ENCODE measurements at regions not wholly inside any gene's neighbourhood (a gene's known extent, or its start where the extent isn't known, plus 50 kb on each side); places are given as distances from the start of the nearest gene placed in this dataset.

DNA sequence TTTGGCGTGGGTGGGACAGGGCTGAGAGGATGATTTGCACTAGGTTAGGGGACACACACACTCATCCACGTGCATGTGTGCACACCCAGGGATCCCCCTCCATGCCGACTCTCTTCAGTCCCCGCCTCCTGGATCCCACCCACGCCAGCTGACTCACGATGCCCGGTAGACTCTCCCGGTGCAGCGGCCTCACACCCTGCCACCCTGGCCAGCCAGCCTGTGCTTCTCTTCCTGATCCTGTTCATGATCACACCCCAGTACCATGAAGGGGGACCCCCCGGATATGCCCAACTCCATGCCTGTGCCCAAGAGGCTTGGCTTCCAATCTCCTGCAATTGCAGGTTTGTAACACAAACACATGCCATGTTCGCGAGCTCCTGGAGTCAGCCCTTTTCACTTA lies 157.8 kb upstream of the HDAC4 start:
- TF ChIP-seq ADNP (tag; IDR thresholded peaks at IDR 0.05) (no peak), ZNF253 (CRISPR knock-in tag; conservative IDR thresholded peaks at IDR 0.05) (no peak), DMBX1 (CRISPR knock-in tag; IDR thresholded peaks at IDR 0.05; ENCODE audit: borderline replicate concordance) (no peak), ZNF174 (CRISPR knock-in tag; IDR thresholded peaks at IDR 0.05) (no peak), ARID2 (IDR thresholded peaks at IDR 0.05) (no peak), EZH2 (IDR thresholded peaks at IDR 0.05; ENCODE audit: borderline replicate concordance, low read depth, low read length) (no peak), ESRRA (IDR thresholded peaks at IDR 0.05; ENCODE audit: borderline replicate concordance, low read depth) (no peak)
- TF ChIP-seq, protein P1, sequence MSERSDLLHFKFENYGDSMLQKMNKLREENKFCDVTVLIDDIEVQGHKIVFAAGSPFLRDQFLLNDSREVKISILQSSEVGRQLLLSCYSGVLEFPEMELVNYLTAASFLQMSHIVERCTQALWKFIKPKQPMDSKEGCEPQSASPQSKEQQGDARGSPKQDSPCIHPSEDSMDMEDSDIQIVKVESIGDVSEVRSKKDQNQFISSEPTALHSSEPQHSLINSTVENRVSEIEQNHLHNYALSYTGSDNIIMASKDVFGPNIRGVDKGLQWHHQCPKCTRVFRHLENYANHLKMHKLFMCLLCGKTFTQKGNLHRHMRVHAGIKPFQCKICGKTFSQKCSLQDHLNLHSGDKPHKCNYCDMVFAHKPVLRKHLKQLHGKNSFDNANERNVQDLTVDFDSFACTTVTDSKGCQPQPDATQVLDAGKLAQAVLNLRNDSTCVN (CRISPR knock-in tag; IDR thresholded peaks at IDR 0.05): no peak
- TF ChIP-seq, protein P2, sequence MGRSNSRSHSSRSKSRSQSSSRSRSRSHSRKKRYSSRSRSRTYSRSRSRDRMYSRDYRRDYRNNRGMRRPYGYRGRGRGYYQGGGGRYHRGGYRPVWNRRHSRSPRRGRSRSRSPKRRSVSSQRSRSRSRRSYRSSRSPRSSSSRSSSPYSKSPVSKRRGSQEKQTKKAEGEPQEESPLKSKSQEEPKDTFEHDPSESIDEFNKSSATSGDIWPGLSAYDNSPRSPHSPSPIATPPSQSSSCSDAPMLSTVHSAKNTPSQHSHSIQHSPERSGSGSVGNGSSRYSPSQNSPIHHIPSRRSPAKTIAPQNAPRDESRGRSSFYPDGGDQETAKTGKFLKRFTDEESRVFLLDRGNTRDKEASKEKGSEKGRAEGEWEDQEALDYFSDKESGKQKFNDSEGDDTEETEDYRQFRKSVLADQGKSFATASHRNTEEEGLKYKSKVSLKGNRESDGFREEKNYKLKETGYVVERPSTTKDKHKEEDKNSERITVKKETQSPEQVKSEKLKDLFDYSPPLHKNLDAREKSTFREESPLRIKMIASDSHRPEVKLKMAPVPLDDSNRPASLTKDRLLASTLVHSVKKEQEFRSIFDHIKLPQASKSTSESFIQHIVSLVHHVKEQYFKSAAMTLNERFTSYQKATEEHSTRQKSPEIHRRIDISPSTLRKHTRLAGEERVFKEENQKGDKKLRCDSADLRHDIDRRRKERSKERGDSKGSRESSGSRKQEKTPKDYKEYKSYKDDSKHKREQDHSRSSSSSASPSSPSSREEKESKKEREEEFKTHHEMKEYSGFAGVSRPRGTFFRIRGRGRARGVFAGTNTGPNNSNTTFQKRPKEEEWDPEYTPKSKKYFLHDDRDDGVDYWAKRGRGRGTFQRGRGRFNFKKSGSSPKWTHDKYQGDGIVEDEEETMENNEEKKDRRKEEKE (IDR thresholded peaks at IDR 0.05; ENCODE audit: borderline replicate concordance in 1 of 2, control insufficient read depth in 1 of 2, low read depth in 2 of 2, low read length in 1 of 2): no peak
- TF ChIP-seq, protein P3, sequence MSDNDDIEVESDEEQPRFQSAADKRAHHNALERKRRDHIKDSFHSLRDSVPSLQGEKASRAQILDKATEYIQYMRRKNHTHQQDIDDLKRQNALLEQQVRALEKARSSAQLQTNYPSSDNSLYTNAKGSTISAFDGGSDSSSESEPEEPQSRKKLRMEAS (CRISPR knock-in tag; IDR thresholded peaks at IDR 0.05): no peak
- TF ChIP-seq, protein P4, sequence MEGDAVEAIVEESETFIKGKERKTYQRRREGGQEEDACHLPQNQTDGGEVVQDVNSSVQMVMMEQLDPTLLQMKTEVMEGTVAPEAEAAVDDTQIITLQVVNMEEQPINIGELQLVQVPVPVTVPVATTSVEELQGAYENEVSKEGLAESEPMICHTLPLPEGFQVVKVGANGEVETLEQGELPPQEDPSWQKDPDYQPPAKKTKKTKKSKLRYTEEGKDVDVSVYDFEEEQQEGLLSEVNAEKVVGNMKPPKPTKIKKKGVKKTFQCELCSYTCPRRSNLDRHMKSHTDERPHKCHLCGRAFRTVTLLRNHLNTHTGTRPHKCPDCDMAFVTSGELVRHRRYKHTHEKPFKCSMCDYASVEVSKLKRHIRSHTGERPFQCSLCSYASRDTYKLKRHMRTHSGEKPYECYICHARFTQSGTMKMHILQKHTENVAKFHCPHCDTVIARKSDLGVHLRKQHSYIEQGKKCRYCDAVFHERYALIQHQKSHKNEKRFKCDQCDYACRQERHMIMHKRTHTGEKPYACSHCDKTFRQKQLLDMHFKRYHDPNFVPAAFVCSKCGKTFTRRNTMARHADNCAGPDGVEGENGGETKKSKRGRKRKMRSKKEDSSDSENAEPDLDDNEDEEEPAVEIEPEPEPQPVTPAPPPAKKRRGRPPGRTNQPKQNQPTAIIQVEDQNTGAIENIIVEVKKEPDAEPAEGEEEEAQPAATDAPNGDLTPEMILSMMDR (IDR thresholded peaks at IDR 0.05 in 2 of 3, conservative IDR thresholded peaks at IDR 0.05 in 1 of 3; ENCODE audit: insufficient read depth in 2 of 3, low read depth in 1 of 3, low read length in 3 of 3): no peak
- TF ChIP-seq, protein P5, sequence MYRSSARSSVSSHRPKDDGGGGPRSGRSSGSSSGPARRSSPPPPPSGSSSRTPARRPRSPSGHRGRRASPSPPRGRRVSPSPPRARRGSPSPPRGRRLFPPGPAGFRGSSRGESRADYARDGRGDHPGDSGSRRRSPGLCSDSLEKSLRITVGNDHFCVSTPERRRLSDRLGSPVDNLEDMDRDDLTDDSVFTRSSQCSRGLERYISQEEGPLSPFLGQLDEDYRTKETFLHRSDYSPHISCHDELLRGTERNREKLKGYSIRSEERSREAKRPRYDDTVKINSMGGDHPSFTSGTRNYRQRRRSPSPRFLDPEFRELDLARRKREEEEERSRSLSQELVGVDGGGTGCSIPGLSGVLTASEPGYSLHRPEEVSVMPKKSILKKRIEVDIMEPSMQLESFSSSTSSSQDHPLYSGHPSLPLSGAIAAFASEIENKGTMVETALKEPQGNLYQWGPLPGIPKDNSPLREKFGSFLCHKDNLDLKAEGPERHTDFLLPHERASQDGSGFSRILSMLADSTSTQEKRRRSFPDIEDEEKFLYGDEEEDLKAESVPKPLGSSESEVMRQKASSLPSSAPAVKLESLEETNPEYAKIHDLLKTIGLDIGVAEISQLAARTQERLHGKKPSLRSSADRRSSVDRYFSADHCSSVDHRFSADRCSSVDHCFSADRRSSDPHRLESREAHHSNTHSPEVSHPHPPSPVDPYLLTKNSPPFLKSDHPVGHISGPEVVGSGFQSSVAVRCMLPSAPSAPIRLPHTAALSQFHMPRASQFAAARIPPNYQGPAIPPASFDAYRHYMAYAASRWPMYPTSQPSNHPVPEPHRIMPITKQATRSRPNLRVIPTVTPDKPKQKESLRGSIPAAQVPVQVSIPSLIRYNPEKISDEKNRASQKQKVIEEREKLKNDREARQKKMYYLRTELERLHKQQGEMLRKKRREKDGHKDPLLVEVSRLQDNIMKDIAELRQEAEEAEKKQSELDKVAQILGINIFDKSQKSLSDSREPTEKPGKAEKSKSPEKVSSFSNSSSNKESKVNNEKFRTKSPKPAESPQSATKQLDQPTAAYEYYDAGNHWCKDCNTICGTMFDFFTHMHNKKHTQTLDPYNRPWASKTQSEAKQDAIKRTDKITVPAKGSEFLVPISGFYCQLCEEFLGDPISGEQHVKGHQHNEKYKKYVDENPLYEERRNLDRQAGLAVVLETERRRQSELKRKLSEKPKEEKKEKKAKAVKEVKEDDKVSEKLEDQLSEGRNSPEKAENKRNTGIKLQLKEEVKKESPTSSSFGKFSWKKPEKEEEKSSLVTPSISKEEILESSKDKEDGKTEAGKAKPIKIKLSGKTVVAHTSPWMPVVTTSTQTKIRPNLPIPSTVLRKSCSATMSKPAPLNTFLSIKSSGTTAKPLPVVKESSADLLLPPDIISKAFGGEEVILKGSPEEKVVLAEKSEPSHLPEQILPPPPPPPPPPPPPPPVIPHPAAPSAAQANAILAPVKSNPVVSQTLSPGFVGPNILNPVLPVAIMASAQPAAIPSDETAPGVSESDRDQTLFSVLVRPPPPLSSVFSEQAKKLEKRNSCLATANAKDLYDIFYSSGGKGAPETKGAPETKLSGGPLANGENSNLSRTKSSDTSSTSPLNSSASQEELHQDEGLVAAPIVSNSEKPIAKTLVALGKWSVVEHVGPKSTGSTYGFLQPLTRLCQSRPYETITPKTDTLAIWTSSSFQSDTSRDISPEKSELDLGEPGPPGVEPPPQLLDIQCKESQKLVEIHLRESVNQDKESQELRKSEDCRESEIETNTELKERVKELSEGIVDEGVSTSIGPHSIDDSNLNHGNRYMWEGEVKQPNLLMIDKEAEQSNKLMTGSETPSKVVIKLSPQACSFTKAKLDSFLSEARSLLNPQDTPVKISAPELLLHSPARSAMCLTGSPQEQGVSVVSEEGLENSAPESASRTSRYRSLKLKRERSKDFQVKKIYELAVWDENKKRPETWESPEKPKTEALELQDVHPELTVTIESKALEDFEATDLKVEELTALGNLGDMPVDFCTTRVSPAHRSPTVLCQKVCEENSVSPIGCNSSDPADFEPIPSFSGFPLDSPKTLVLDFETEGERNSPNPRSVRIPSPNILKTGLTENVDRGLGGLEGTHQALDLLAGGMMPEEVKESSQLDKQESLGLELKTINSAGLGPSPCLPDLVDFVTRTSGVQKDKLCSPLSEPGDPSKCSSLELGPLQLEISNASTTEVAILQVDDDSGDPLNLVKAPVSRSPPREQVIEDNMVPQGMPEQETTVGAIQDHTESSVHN (IDR thresholded peaks at IDR 0.05; ENCODE audit: borderline replicate concordance in 1 of 2, low read depth in 1 of 2): no peak
- TF ChIP-seq, protein P6, sequence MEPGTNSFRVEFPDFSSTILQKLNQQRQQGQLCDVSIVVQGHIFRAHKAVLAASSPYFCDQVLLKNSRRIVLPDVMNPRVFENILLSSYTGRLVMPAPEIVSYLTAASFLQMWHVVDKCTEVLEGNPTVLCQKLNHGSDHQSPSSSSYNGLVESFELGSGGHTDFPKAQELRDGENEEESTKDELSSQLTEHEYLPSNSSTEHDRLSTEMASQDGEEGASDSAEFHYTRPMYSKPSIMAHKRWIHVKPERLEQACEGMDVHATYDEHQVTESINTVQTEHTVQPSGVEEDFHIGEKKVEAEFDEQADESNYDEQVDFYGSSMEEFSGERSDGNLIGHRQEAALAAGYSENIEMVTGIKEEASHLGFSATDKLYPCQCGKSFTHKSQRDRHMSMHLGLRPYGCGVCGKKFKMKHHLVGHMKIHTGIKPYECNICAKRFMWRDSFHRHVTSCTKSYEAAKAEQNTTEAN (CRISPR knock-in tag; IDR thresholded peaks at IDR 0.05): no peak
